Sigmoid colon (tissue), 6 donors: ENCODE measurements at regions not wholly inside any gene's neighbourhood (a gene's known extent, or its start where the extent isn't known, plus 50 kb on each side); places are given as distances from the start of the nearest gene placed in this dataset.

Experiments
- DNase-seq: peaks from one replicate; pipeline ENCODE4 v3.0.0-alpha.2; 2019
- H3K27ac ChIP-seq, 4 donors: fragments of 200-600 bp; sonication (generic); one replicate each; pipeline ENCODE4 v1.5.1; 2016 to 2019; ENCODE audit warnings: mild to moderate bottlenecking in 1 of 4
- H3K27me3 ChIP-seq, 3 donors: fragments of 200-600 bp; sonication (generic); one replicate each; pipeline ENCODE4 v1.5.1; 2019; ENCODE audit warnings: mild to moderate bottlenecking in 1 of 3
- H3K36me3 ChIP-seq, 4 donors: fragments of 200-600 bp; sonication (generic); one replicate each; pipeline ENCODE4 v1.5.1; 2016 to 2019
- H3K4me1 ChIP-seq, 4 donors: fragments of 200-600 bp; sonication (generic); one replicate each; pipeline ENCODE4 v1.5.1; 2017 to 2019
- H3K4me3 ChIP-seq, 4 donors: fragments of 200-600 bp; sonication (generic); one replicate each; pipeline ENCODE4 v1.5.1; 2017 to 2019; ENCODE audit warnings: mild to moderate bottlenecking in 2 of 4, moderate library complexity in 1 of 4
- H3K9me3 ChIP-seq, 4 donors: fragments of 200-600 bp in 3 of 4; sonication (generic) in 3 of 4; one replicate each; pipeline versions ENCODE4 v1.5.1 to v1.6.1; 2013 to 2019
- EP300 ChIP-seq, 4 donors: sonication (generic); formaldehyde crosslinking; IDR thresholded peaks; one replicate each; pipeline ENCODE4 v1.6.1; 2017; ENCODE audit warnings: antibody characterized with exemption in 4 of 4
- POLR2A ChIP-seq, 2 donors: fragments of 450-650 bp; IDR thresholded peaks; one replicate each; pipeline ENCODE4 v1.6.1; 2016; ENCODE audit warnings: antibody characterized with exemption in 2 of 2, mild to moderate bottlenecking in 2 of 2, moderate library complexity in 2 of 2
- POLR2AphosphoS5 ChIP-seq, 4 donors: sonication (generic); formaldehyde crosslinking; IDR thresholded peaks; one replicate each; pipeline ENCODE4 v1.6.1; 2017; ENCODE audit warnings: antibody characterized with exemption in 4 of 4
- WGBS, 2 donors: extraction: QIAGEN DNeasy Blood & Tissue Kit; methylation state at CpG; one replicate each; pipeline ENCODE4 v1.1.7; 2013; 5-methylcytosine and 5-hydroxymethylcytosine counted together
- intact Hi-C: fragments of 100-400 bp; cut with DNase I; formaldehyde crosslinking; loops from one replicate; pipeline ENCODE4 v1.15.1; 2023
- TF ChIP-seq, protein P1 (sequence below), 4 experiments: fragments of 450-650 bp in 3 of 4; fragments of 200-600 bp in 1 of 4; IDR thresholded peaks; one replicate each; pipeline ENCODE4 v1.5.1; 2016 to 2019; ENCODE audit warnings: antibody characterized with exemption in 4 of 4, mild to moderate bottlenecking in 3 of 4, moderate library complexity in 2 of 4
- donor health status: healthy with polysubstance abuse.
- donor health status: healthy.

DNA sequence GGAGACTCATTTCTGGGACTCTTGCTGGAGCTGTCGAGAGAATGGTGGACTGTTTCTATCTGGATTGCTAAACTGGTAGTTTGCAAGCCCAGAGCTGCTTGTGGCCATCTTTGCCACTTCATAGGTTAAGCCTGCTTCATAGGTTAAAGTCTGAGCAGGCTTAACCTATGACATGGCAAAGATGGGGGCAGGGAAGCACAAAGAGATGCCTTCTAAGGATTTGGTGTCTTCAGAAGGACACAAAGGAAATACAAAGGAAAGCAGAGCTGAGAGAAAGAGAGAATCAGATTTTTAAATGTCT lies 78.4 kb upstream of the MAX start:
- intact Hi-C loops, result no loop called here
- Histone ChIP-seq H3K36me3 (no peaks in the 10 kb centered on the region), H3K27me3 (no peaks in the 10 kb centered on the region), H3K27ac (no peak overlapping the region), H3K4me1 (peaks cover 0 to 4% (median 0%) of the 10 kb centered on the region in 4 donors), H3K4me3 (no peak overlapping the region), H3K9me3 (peaks cover 0 to 9% (median 0%) of the 10 kb centered on the region in 4 donors)
- TF ChIP-seq POLR2A (IDR thresholded peaks at IDR 0.05) (no peak), EP300 (IDR thresholded peaks at IDR 0.05) (no peak), POLR2AphosphoS5 (IDR thresholded peaks at IDR 0.05) (no peak)
- TF ChIP-seq, protein P1, sequence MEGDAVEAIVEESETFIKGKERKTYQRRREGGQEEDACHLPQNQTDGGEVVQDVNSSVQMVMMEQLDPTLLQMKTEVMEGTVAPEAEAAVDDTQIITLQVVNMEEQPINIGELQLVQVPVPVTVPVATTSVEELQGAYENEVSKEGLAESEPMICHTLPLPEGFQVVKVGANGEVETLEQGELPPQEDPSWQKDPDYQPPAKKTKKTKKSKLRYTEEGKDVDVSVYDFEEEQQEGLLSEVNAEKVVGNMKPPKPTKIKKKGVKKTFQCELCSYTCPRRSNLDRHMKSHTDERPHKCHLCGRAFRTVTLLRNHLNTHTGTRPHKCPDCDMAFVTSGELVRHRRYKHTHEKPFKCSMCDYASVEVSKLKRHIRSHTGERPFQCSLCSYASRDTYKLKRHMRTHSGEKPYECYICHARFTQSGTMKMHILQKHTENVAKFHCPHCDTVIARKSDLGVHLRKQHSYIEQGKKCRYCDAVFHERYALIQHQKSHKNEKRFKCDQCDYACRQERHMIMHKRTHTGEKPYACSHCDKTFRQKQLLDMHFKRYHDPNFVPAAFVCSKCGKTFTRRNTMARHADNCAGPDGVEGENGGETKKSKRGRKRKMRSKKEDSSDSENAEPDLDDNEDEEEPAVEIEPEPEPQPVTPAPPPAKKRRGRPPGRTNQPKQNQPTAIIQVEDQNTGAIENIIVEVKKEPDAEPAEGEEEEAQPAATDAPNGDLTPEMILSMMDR (IDR thresholded peaks at IDR 0.05), result no peak
- 91 to 93% methylated on average over 1 of the region's 1 CpG for WGBS, 2 donors
- DNase-seq, result no peak

DNA sequence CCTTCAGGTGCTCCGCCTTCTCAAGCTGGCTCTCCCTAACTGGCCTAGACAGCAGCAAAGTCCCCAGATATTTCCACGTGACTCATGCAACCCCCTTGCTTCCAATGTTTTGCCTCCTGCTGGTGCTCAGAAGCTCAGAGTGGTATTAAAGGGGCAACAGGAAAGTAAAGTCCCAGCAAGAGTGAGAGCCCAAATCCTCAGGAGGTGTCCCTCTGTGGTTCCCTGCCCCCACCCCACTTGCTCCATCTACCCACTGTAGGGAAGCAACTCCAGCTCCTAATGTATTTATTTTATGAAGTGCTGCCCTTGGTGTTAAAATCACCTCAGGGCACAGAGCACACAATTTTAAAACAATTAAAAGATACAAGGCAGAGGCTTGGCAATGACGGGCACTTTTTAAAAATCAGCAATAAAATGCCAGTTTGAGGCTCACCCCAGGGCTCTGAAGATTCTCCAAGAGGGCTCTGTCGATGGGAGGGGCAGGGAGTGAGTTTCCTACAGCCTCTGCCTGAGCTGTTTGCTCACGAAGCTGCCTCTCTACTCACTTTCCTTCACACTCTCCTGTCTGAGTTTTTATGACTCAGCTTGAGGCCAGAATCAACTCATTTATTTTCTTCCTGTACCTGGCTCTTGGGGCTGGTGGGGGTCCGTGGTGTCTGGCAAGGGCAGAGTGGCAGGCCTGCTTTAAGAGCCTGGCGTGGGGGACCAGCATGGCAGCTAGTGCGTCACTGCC lies 81.9 kb upstream of the MAX start:
- no peak overlapping the region for H3K27ac ChIP-seq
- no peaks in the 10 kb centered on the region for H3K27me3 ChIP-seq
- H3K9me3 ChIP-seq, result peaks cover 0 to 9% (median 0%) of the 10 kb centered on the region in 4 donors
- H3K36me3 ChIP-seq, result no peaks in the 10 kb centered on the region
- intact Hi-C loops, result no loop called here
- H3K4me3 ChIP-seq, result no peak overlapping the region
- TF ChIP-seq, protein P1 (IDR thresholded peaks at IDR 0.05), result no peak
- TF ChIP-seq POLR2A (IDR thresholded peaks at IDR 0.05) (no peak), EP300 (IDR thresholded peaks at IDR 0.05) (no peak), POLR2AphosphoS5 (IDR thresholded peaks at IDR 0.05) (no peak)
- peaks cover 0 to 4% (median 0%) of the 10 kb centered on the region in 4 donors for H3K4me1 ChIP-seq
- 48 to 64% methylated on average over 8 of the region's 8 CpGs for WGBS, 2 donors
- no peak for DNase-seq

DNA sequence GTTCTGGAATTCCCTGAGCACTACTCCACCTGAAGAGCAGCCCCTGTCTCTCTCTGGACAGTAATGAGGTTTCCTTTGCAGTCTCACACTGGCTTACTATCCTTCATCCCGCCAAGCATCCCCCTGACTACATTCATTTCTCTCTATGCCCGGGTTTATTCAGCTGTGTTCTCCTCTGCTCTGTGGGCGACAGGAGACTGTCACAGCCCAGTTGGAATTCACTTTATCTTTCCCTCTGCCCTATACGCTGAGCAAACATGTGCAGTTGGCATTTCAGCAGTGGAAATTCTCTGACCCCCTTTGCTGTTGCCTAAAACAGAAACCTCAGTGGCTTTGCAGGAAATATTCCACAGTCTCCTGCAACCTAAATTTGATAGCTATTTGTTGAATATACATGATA lies 83.5 kb upstream of the MAX start:
- H3K27ac ChIP-seq, result no peak overlapping the region
- no peak for TF ChIP-seq POLR2A (IDR thresholded peaks at IDR 0.05)
- TF ChIP-seq, protein P1 (IDR thresholded peaks at IDR 0.05), result no peak
- no peak for TF ChIP-seq EP300 (IDR thresholded peaks at IDR 0.05)
- no peak for TF ChIP-seq POLR2AphosphoS5 (IDR thresholded peaks at IDR 0.05)
- no peak for DNase-seq
- H3K4me3 ChIP-seq, result no peak overlapping the region
- peaks cover 0 to 9% (median 0%) of the 10 kb centered on the region in 4 donors for H3K9me3 ChIP-seq
- no peaks in the 10 kb centered on the region for H3K4me1 ChIP-seq
- H3K27me3 ChIP-seq, result no peaks in the 10 kb centered on the region
- no peaks in the 10 kb centered on the region for H3K36me3 ChIP-seq
- intact Hi-C loops, result no loop called here
- 80 to 86% methylated on average over 4 of the region's 4 CpGs for WGBS, 2 donors

DNA sequence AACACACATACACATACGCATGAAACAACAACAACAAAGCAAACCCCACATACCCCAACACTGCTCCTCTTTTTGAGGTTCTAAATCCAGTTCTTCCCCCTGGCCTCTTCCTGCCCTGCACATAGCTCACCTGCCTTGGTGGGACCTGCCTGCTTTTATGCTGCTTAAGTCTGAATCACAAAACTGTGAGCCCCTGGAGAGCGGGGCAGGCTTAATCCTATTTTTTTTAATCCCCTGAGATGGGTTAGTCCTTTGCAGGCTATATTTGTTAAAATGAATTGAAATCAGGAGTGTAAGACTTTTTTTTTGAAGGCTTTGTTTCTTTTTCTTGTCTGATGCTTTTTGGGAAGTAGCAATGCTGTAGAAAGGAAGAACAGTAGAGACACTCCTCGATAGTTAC lies 84.6 kb upstream of the MAX start:
- no peak overlapping the region for H3K27ac ChIP-seq
- H3K4me3 ChIP-seq, result no peak overlapping the region
- no peaks in the 10 kb centered on the region for H3K27me3 ChIP-seq
- WGBS, 2 donors, result 87 to 92% methylated on average over 3 of the region's 3 CpGs
- TF ChIP-seq, protein P1 (IDR thresholded peaks at IDR 0.05), result no peak
- DNase-seq, result no peak
- intact Hi-C loops, result no loop called here
- H3K36me3 ChIP-seq, result no peaks in the 10 kb centered on the region
- H3K4me1 ChIP-seq, result no peaks in the 10 kb centered on the region
- H3K9me3 ChIP-seq, result peaks cover 0 to 4% (median 0%) of the 10 kb centered on the region in 4 donors
